Body of pancreas (tissue), 4 donors: ENCODE measurements at regions not wholly inside any gene's neighbourhood (a gene's known extent, or its start where the extent isn't known, plus 50 kb on each side); places are given as distances from the start of the nearest gene placed in this dataset.

Experiments used
- ATAC-seq: fragments of 150-250 bp; one replicate; pipeline ENCODE4 v1.9.1; 2016
- DNase-seq, 4 donors: peaks; one replicate each; pipeline ENCODE4 v3.0.0-alpha.2; 2019
- H3K27ac ChIP-seq, 4 donors: fragments of 200-600 bp; sonication (generic); 1 replicate in 3 of 4; 2 replicates in 1 of 4; pipeline versions ENCODE4 v1.5.1 to v1.6.1; 2016 to 2019; ENCODE audit warnings: mild to moderate bottlenecking in 1 of 4, mixed read lengths in 1 of 4, moderate library complexity in 1 of 4
- H3K27me3 ChIP-seq, 2 donors: fragments of 200-600 bp; sonication (generic); one replicate each; pipeline ENCODE4 v1.6.0; 2016; ENCODE audit warnings: mild to moderate bottlenecking in 1 of 2
- H3K36me3 ChIP-seq, 2 donors: fragments of 200-600 bp; sonication (generic); replicated peaks in 1 of 2; 2 replicates each; pipeline ENCODE4 v1.5.1; 2016; ENCODE audit warnings: low read depth in 2 of 2; ENCODE audit not compliant: insufficient read depth in 1 of 2
- H3K4me1 ChIP-seq: fragments of 200-600 bp; sonication (generic); one replicate; pipeline ENCODE4 v1.6.0; 2016
- H3K4me3 ChIP-seq, 2 donors: fragments of 200-600 bp; sonication (generic); 1 replicate in 1 of 2; 2 replicates in 1 of 2; pipeline ENCODE4 v1.5.1; 2016 to 2019
- H3K9me3 ChIP-seq, 3 donors: fragments of 200-600 bp; sonication (generic); 1 replicate in 2 of 3; 2 replicates in 1 of 3; pipeline ENCODE4 v1.5.1; 2016
- CTCF ChIP-seq, 7 experiments: fragments of 450-650 bp in 4 of 7; fragments of 200-600 bp in 3 of 7; sonication (generic) in 3 of 7; IDR thresholded peaks; one replicate each; pipeline ENCODE4 v1.5.1; 2016 to 2019; ENCODE audit warnings: antibody characterized with exemption in 7 of 7
- POLR2A ChIP-seq, 3 donors: fragments of 450-650 bp; IDR thresholded peaks; one replicate each; pipeline ENCODE4 v1.6.1; 2016; ENCODE audit warnings: antibody characterized with exemption in 3 of 3, mild to moderate bottlenecking in 2 of 3
- WGBS, 2 donors: methylation state at CpG; one replicate each; pipeline ENCODE4 v1.1.5; 2017; 5-methylcytosine and 5-hydroxymethylcytosine counted together
- intact Hi-C: fragments of 100-400 bp; cut with DNase I; formaldehyde crosslinking; loops from one replicate; pipeline ENCODE4 v1.15.1; 2023

GRCh38 chr16:54366943-54367342 is 80.4 kb upstream of the IRX3 start:
- ATAC-seq (no peak), DNase-seq (no peak)
- Histone ChIP-seq H3K27me3 (peaks cover 0 to 6% of the 10 kb centered on the region in 2 donors), H3K4me1 (no peaks in the 10 kb centered on the region), H3K27ac (no peak overlapping the region), H3K36me3 (no peaks in the 10 kb centered on the region), H3K9me3 (no peaks in the 10 kb centered on the region), H3K4me3 (no peak overlapping the region)
- intact Hi-C loops: no loop called here
- TF ChIP-seq POLR2A (IDR thresholded peaks at IDR 0.05) (no peak), CTCF (IDR thresholded peaks at IDR 0.05) (no peak)
- 66 to 78% methylated on average over 2 of the region's 2 CpGs for WGBS, 2 donors

GRCh38 chr16:54365990-54366634 is 79.5 kb upstream of the IRX3 start:
- WGBS, 2 donors: 73 to 75% methylated on average over 10 of the region's 10 CpGs
- no peaks in the 10 kb centered on the region for H3K9me3 ChIP-seq
- peaks cover 0 to 9% of the 10 kb centered on the region in 2 donors for H3K27me3 ChIP-seq
- TF ChIP-seq POLR2A (IDR thresholded peaks at IDR 0.05): no peak
- DNase-seq (no peak), ATAC-seq (no peak)
- intact Hi-C loops: no loop called here
- no peak overlapping the region for H3K27ac ChIP-seq
- no peaks in the 10 kb centered on the region for H3K4me1 ChIP-seq
- H3K36me3 ChIP-seq: no peaks in the 10 kb centered on the region
- no peak overlapping the region for H3K4me3 ChIP-seq

- H3K4me1 ChIP-seq: peaks cover 5% of the 10 kb centered on the region
- peaks cover 0 to 9% of the 10 kb centered on the region in 2 donors for H3K27me3 ChIP-seq
- DNase-seq: no peak
- no peaks in the 10 kb centered on the region for H3K9me3 ChIP-seq
- no peak overlapping the region for H3K27ac ChIP-seq
- WGBS, 2 donors: 75 to 76% methylated on average over 6 of the region's 6 CpGs
- ATAC-seq: no peak
- H3K36me3 ChIP-seq: no peaks in the 10 kb centered on the region
- intact Hi-C loops: no loop called here
- H3K4me3 ChIP-seq: no peak overlapping the region
- no peak for TF ChIP-seq CTCF (IDR thresholded peaks at IDR 0.05)
- no peak for TF ChIP-seq POLR2A (IDR thresholded peaks at IDR 0.05)
Observed at GRCh38 chr16:54363766-54364165, 77.2 kb upstream of the IRX3 start.

- ATAC-seq (no peak), DNase-seq (no peak)
- intact Hi-C loops: no loop called here
- Histone ChIP-seq H3K27ac (no peak overlapping the region), H3K4me1 (peaks cover 5% of the 10 kb centered on the region), H3K4me3 (no peak overlapping the region), H3K9me3 (no peaks in the 10 kb centered on the region), H3K36me3 (no peaks in the 10 kb centered on the region), H3K27me3 (peaks cover 0 to 9% of the 10 kb centered on the region in 2 donors)
- WGBS, 2 donors: 29 to 32% methylated on average over 18 of the region's 18 CpGs
- TF ChIP-seq POLR2A (IDR thresholded peaks at IDR 0.05) (no peak), CTCF (IDR thresholded peaks at IDR 0.05) (no peak)
Observed at GRCh38 chr16:54362591-54363206, 76.1 kb upstream of the IRX3 start.

- TF ChIP-seq CTCF (IDR thresholded peaks at IDR 0.05): no peak
- TF ChIP-seq POLR2A (IDR thresholded peaks at IDR 0.05): no peak
- H3K27me3 ChIP-seq: peaks cover 0 to 9% of the 10 kb centered on the region in 2 donors
- H3K4me1 ChIP-seq: peaks cover 5% of the 10 kb centered on the region
- H3K4me3 ChIP-seq: no peak overlapping the region
- intact Hi-C loops: no loop called here
- WGBS, 2 donors: 18 to 39% methylated on average over 1 of the region's 1 CpG
- no peaks in the 10 kb centered on the region for H3K36me3 ChIP-seq
- DNase-seq (no peak), ATAC-seq (no peak)
- no peak overlapping the region for H3K27ac ChIP-seq
- no peaks in the 10 kb centered on the region for H3K9me3 ChIP-seq
Observed at GRCh38 chr16:54361246-54361645, 74.7 kb upstream of the IRX3 start.
